Stimulated activated CD4-positive, alpha-beta T cell treated with anti-CD3 and anti-CD28 coated beads, Interleukin-15, amount 100 ng/mL, for 1 hour (primary cell): ENCODE measurements at regions not wholly inside any gene's neighbourhood (a gene's known extent, or its start where the extent isn't known, plus 50 kb on each side); places are given as distances from the start of the nearest gene placed in this dataset.
"Not testable (repeated sequence)": the region's sequence is repeated elsewhere in the genome, so short reads cannot be mapped to it uniquely, and the experiment has no call there.

Experiments used
- DNase-seq, 2 donors: peaks; one replicate each; pipeline ENCODE4 v3.0.0-alpha.2; 2020; ENCODE audit warnings: low read depth in 1 of 2, low spot score in 1 of 2

DNA sequence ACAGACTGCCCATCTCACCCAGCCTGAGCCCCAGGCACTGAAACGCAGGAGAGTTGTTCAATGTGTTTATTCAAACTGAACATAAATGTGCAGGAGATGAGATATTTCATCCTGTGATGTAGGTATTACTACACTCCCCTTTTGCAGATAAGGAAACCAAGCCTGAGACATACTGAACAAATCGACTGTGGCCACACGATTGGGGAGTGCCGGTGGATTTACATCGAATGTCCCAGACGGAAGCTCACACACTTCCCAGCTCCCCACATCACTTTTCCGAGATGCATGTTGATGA lies 94.8 kb upstream of the ALKAL2 start:
- no peak for DNase-seq

GRCh38 chr2:381941-382727 lies 94.2 kb upstream of the ALKAL2 start:
- DNase-seq = no peak

DNA sequence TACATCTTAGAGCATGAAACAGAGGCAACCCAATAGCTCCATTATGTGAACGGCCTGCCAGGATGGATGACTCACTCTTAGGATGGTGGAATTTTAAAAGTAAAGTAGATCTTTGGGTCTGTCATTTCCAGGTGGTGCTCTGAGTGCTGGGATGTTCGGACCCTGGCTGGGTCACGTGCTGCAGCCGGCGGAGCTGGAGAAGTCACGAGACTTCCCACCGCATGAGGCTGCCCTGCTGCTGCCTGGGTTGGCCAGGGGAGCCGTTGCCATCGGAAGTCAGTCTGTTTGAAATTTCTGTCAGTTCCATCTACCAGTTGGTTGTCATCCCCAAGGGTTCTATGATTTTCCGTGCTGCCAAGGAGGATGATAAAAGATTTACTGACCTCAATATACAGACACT lies 93.3 kb upstream of the ALKAL2 start:
- no peak for DNase-seq

DNA sequence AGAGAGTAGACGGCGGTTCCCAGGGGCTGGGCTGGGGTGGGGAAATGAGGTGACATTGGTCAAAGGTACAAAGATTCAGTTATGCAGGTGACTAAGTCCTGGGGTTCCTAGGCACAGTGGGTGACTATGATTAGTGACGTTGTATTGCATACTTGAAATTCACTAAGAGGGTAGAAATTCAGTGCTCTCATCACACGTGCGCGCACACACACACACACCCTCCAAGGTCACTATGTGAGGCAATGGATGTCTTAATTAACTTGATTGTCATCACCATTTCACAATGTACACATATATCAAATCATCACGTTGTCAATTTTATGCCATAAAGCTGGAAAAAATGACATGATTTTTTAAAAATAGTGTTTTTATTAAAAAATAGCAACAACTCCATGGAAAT lies 92.9 kb upstream of the ALKAL2 start:
- DNase-seq = no peak

GRCh38 chr2:380221-380620 lies 92.3 kb upstream of the ALKAL2 start:
- no peak for DNase-seq

DNA sequence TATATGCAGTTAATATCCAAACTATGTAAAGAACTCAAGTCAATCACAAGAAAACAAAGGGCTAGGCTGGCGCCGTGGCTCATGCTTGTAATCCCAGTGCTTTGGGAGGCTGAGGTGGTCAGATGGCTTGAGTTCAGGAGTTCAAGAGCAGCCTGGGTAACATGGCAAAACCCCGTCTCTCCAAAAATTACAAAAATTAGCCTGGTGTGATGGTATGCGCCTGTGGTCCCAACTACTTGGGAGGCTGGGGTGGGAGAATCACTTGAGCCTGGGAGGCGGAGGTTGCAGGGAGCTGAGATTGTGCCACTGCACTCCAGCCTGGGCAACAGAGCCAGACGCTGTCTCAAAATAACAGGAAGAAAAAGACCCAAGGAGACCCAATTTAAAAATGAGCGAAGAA lies 91.9 kb upstream of the ALKAL2 start:
- DNase-seq = no peak

GRCh38 chr2:378364-378763 lies 90.5 kb upstream of the ALKAL2 start:
- DNase-seq = no peak

GRCh38 chr2:377414-377813 lies 89.5 kb upstream of the ALKAL2 start:
- no peak for DNase-seq

- no peak for DNase-seq
These were observed 88.0 kb upstream of the ALKAL2 start for GRCh38 chr2:375956-376307.

DNA sequence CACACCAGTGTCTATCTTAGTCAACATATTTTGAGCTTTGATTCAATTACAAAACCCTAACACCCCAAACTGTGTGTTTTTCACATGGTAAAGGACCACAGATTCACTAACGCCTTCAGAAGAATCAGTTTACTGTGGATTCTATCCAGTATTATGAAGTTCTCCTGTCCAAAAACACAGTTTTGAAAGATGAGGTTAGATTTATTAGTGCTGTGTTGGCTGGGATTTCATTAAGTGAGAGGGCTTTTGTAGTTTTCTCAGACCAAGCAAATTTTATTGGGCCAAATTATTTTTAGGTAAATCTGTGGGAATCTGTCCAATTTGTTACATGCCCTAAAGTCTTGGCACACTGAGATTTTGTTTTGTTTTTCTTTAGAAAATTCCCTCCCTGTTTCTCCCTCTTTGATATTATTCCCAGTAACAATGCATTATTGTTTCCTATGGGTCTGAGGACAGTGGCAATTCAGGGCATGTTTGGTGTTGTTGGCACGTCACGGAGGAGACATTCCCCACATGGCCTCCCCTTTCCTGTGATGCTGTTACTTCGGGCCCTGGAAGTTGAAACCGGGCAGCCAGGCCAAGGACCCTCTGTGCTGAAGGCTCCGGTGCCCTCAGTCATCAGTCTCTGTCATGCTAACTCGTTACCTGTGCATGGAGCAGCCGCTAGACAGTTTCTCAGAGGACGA lies 87.5 kb upstream of the ALKAL2 start:
- DNase-seq = no peak

DNA sequence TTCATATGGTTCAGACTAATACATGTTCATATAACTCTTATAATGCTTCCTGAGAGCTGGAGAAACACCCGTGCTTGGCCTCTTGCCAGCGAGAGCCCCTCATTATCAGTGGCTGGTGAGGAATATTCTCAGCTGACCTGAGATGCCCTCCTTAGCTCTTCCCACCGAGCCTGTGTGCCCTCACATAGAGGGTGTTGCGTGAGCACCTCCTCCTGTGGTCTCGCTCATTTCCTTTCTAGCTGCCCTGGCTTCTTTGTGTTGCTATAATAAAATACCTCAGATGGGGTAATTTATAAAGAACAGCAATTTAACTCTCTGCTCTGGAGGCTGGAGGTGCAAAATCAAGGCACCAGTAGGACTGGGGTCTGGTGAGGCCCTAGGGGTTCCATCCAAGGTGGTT lies 80.5 kb upstream of the ALKAL2 start:
- DNase-seq = no peak

GRCh38 chr2:367246-367645 lies 79.4 kb upstream of the ALKAL2 start:
- DNase-seq = no peak

- no peak for DNase-seq
These were observed 78.8 kb upstream of the ALKAL2 start for GRCh38 chr2:366706-367105.

- DNase-seq = no peak
These were observed 77.7 kb upstream of the ALKAL2 start for GRCh38 chr2:365367-366275.

DNA sequence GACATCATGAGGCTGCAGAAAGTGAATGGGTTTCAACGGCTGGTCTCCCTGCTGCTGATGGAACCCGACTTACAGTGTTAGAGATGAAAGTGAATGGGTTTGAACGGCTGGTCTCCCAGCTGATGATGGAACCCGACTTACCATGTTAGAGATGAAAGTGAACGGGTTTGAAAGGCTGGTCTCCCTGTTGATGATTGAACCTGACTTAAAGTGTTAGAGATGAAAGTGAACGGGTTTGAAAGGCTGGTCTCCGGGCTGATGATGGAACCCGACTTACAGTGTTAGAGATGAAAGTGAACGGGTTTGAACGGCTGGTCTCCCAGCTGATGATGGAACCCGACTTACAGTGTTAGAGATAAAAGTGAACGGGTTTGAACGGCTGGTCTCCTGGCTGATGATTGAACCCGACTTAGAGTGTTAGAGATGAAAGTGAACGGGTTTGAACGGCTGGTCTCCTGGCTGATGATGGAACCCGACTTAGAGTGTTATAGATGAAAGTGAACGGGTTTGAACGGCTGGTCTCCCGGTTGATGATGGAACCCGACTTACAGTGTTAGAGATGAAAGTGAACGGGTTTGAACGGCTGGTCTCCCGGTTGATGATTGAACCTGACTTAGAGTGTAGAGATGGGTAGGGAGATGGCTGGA lies 76.1 kb upstream of the ALKAL2 start:
- no peak for DNase-seq

GRCh38 chr2:362924-363323 lies 75.0 kb upstream of the ALKAL2 start:
- no peak for DNase-seq

GRCh38 chr2:360124-360523 lies 72.2 kb upstream of the ALKAL2 start:
- no peak for DNase-seq

DNA sequence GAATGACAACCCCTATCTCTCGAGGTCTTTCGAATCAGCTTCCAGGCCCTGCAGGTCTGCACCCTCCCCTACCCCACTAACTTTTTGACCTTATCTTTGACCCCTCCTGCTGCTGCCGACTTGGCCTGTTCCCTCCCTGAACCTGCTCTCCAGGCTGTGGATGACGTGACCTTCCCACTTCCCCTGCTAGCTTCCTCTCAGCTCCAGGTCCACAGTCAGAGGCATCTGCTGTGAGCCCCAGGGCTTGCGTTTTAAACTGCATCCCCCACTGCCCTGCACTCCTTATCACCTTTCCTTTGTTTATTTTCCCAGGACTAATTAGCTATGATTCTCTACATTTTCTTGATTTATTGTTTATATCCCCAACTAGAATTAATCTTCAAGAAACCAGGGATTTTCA lies 71.2 kb upstream of the ALKAL2 start:
- DNase-seq = no peak

DNA sequence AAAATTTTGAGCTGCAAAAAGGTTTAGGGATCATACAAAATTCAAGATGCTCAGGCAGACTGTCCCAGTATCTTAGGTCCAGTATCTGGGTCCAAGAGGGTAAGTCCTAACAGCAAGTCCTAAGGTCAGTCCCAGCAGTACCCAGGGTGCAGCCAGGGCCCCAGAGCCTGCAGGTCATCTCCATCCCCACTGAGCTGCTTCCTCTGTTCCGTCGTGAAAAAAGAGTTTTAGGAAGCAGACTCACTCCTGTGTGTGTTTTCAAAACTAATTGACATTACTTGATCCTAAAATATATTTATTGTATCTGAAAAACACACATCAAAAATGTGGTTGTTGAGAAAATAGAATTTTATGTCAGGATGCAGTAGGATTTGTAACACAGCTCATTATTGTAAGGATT lies 69.9 kb upstream of the ALKAL2 start:
- no peak for DNase-seq

DNA sequence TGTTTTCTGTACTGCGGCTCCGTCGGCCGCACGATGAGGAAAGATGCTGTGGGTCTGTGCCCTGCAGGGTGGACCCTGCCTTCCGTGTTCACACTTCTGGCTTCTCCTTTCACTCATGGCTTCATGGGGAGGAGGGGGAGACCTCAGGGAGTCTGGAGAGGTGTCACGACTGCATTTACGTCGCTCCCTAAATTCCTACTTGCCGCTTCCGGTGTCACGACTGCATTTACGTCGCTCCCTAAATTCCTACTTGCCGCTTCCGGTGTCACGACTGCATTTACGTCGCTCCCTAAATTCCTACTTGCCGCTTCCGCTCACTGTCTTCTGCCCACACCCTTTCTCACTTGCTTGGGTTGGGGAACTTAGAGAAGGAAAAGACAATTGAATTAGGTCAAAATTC lies 68.4 kb upstream of the ALKAL2 start:
- not testable (repeated sequence) for DNase-seq

GRCh38 chr2:355773-356172 lies 67.9 kb upstream of the ALKAL2 start:
- no peak for DNase-seq

- no peak for DNase-seq
These were observed 64.8 kb upstream of the ALKAL2 start for GRCh38 chr2:352696-353095.
